Tibial artery (tissue), 4 donors: ENCODE measurements at regions not wholly inside any gene's neighbourhood (a gene's known extent, or its start where the extent isn't known, plus 50 kb on each side); places are given as distances from the start of the nearest gene placed in this dataset.

Source experiments
- DNase-seq, 2 donors: peaks; one replicate each; pipeline ENCODE4 v3.0.0-alpha.2; 2019
- H3K27ac ChIP-seq, 2 donors: fragments of 200-600 bp; sonication (generic) in 1 of 2; 1 replicate in 1 of 2; 2 replicates in 1 of 2; pipeline ENCODE4 v1.5.1; 2018 to 2019; ENCODE audit warnings: mild to moderate bottlenecking in 1 of 2
- H3K27me3 ChIP-seq, 2 donors: fragments of 200-600 bp; sonication (generic) in 1 of 2; one replicate each; pipeline versions ENCODE4 v1.5.1 to v1.6.0; 2016 to 2019
- H3K36me3 ChIP-seq, 3 donors: fragments of 200-600 bp; sonication (generic) in 2 of 3; one replicate each; pipeline ENCODE4 v1.5.1; 2016 to 2019; ENCODE audit warnings: mild to moderate bottlenecking in 2 of 3
- H3K4me1 ChIP-seq, 4 donors: fragments of 200-600 bp; sonication (generic) in 2 of 4; 1 replicate in 3 of 4; 2 replicates in 1 of 4; pipeline ENCODE4 v1.5.1; 2016 to 2019
- H3K4me3 ChIP-seq, 2 donors: fragments of 200-600 bp; sonication (generic) in 1 of 2; 1 replicate in 1 of 2; 2 replicates in 1 of 2; pipeline ENCODE4 v1.5.1; 2018 to 2019; ENCODE audit warnings: mild to moderate bottlenecking in 2 of 2
- H3K9me3 ChIP-seq, 3 donors: fragments of 200-600 bp; sonication (generic) in 1 of 3; one replicate each; pipeline ENCODE4 v1.5.1; 2016 to 2019
- intact Hi-C: fragments of 100-400 bp; cut with DNase I; formaldehyde crosslinking; loops from one replicate; pipeline ENCODE4 v1.15.0; 2023; ENCODE audit warnings: low total_unique reads
- TF ChIP-seq, protein P1 (sequence below), 2 experiments: fragments of 200-600 bp in 1 of 2; fragments of 450-650 bp in 1 of 2; IDR thresholded peaks; one replicate each; pipeline ENCODE4 v1.5.1; 2017 to 2019; ENCODE audit warnings: antibody characterized with exemption in 2 of 2, mild to moderate bottlenecking in 1 of 2, moderate library complexity in 1 of 2

DNA sequence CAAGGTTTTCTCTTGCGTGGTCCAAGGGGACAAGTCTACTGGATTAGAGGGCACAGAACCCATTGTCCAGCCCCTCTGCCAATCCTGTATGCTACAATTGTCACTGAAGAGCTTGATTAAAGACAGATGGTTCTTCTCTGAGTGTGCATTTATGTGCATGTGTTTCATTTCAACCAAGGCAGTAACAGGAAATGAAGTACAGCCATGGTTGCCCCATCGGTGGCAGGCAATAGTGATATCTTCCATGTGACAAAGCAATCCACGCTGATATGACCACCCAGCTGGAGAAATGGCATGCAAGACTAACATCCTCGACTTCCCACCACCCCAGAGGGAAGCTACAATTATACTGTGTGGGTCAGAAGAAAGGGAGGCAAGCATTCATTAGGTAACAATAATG lies 85.5 kb downstream of the UNC5CL start:
- Histone ChIP-seq H3K36me3 (no peaks in the 10 kb centered on the region), H3K4me1 (no peaks in the 10 kb centered on the region), H3K27ac (no peak overlapping the region), H3K27me3 (no peaks in the 10 kb centered on the region), H3K4me3 (no peak overlapping the region), H3K9me3 (no peaks in the 10 kb centered on the region)
- no peak for DNase-seq
- TF ChIP-seq, protein P1, sequence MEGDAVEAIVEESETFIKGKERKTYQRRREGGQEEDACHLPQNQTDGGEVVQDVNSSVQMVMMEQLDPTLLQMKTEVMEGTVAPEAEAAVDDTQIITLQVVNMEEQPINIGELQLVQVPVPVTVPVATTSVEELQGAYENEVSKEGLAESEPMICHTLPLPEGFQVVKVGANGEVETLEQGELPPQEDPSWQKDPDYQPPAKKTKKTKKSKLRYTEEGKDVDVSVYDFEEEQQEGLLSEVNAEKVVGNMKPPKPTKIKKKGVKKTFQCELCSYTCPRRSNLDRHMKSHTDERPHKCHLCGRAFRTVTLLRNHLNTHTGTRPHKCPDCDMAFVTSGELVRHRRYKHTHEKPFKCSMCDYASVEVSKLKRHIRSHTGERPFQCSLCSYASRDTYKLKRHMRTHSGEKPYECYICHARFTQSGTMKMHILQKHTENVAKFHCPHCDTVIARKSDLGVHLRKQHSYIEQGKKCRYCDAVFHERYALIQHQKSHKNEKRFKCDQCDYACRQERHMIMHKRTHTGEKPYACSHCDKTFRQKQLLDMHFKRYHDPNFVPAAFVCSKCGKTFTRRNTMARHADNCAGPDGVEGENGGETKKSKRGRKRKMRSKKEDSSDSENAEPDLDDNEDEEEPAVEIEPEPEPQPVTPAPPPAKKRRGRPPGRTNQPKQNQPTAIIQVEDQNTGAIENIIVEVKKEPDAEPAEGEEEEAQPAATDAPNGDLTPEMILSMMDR (IDR thresholded peaks at IDR 0.05): no peak
- intact Hi-C loops: no loop called here

DNA sequence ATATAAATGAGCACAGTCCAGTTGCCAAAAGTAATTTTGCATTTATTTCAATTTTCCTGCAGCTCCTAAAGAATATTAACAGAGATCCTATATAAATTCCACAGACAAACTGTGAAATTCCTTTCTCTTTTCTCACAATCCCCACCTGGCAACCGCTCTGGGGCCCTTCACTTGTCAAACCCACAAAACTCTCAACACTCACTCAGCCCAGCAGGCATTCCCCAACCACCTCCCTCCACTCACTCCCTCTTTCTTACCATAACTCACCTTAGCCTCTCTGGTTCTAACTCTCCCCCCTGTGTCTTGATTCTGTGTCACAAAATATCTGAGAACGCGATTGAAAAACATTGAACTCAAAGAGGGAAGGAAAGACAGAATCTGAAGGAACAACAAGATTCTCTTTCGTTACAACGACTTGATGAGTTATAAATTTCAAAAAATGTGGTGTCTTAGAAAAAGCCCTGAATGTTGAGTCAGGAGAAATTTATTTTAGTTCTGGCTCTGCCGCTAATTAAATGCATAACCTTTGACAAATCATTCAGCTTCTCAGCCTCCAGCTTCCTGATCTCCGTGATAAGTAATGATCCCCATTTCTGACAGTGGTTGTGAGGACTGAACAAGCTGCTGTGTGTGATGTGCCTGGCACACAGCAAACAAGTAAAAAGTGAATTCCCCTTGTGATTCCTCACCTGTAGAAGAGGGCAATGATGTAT lies 87.9 kb downstream of the UNC5CL start:
- no peaks in the 10 kb centered on the region for H3K9me3 ChIP-seq
- no peaks in the 10 kb centered on the region for H3K27me3 ChIP-seq
- no peak for DNase-seq
- TF ChIP-seq, protein P1 (IDR thresholded peaks at IDR 0.05): no peak
- H3K4me3 ChIP-seq: no peak overlapping the region
- H3K4me1 ChIP-seq: no peaks in the 10 kb centered on the region
- no peak overlapping the region for H3K27ac ChIP-seq
- no peaks in the 10 kb centered on the region for H3K36me3 ChIP-seq
- intact Hi-C loops: no loop called here

DNA sequence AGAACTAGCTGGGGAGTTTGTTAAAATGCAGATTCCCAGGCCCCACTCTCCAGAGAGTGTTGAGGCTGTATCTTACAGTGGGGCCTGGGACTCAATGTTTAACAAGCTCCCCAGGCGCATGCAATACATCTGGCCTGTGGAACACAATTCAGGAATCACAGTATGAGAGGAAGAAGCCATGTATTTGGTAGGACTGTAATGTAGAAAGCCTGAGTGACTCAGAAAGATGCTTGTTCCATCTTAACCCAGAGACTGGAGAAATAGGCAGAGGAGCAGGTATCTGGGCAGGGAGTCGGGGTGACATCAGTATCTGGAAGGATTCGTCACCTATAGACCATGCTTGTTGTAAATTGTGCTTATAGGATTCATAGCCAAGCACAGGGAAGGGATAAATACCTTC lies 90.5 kb downstream of the UNC5CL start:
- Histone ChIP-seq H3K9me3 (no peaks in the 10 kb centered on the region), H3K36me3 (no peaks in the 10 kb centered on the region), H3K4me1 (no peaks in the 10 kb centered on the region), H3K27ac (no peak overlapping the region), H3K4me3 (no peak overlapping the region), H3K27me3 (no peaks in the 10 kb centered on the region)
- TF ChIP-seq, protein P1 (IDR thresholded peaks at IDR 0.05): no peak
- DNase-seq: no peak
- intact Hi-C loops: no loop called here

DNA sequence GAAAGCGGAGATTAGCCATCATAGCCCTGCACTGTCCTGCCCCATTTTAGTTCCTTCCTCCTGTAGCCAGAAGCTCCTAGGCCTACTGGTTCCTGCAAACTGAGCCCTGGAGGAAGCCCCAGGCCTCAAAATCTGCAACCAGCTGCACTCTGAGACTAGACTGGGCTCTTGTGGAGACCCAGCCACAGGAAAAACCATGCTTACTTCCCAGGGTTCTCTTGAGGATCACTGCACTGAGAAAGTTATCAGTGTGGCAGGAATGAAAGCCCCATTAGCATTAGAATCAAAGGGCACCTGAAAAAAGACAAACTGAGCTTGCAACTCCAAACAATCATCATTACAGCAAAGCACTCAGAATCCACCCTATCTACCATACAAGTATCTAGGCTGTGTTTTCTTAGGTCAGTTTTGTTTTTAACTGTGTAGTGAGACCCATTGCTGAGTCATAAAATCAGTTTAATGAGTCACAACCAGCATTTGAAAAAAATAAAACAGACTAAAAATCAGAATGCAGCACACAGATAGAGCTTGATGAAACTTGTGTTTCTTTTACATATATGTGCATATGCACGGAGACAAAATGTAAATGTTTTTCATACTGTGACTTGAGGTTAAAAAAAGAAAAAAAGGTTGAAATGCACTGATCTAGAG lies 91.0 kb downstream of the UNC5CL start:
- H3K27ac ChIP-seq: no peak overlapping the region
- TF ChIP-seq, protein P1 (IDR thresholded peaks at IDR 0.05): no peak
- H3K9me3 ChIP-seq: no peaks in the 10 kb centered on the region
- no peaks in the 10 kb centered on the region for H3K4me1 ChIP-seq
- no peaks in the 10 kb centered on the region for H3K36me3 ChIP-seq
- no peaks in the 10 kb centered on the region for H3K27me3 ChIP-seq
- intact Hi-C loops: no loop called here
- no peak for DNase-seq
- H3K4me3 ChIP-seq: no peak overlapping the region

DNA sequence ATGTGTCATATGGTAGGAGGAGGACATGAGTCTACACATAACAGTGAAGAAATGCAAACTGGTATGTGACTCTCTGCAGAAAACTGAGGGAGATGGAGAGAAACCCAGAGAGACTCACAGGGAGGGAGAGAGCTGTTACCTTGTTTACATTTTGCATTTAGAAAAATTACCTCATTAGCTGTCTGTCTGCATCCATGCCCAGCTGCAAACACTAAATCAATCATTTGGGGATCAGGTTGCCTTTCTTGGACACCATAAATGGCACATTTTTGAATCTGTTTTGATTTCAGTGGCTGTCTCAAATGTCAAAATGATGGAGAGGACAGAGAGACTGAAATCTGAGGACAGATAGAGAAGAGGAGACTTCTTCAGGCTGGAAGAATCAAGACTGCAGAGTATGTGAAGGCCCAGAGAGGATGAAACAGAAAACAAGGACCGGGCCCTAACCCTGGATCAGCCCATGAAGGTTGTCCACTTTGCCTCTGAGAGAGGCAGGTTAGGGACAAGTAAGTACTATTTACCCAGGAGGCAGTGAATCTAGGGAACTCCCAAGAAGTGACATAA lies 92.2 kb downstream of the UNC5CL start:
- Histone ChIP-seq H3K27ac (no peak overlapping the region), H3K27me3 (no peaks in the 10 kb centered on the region), H3K9me3 (no peaks in the 10 kb centered on the region), H3K36me3 (no peaks in the 10 kb centered on the region), H3K4me1 (no peaks in the 10 kb centered on the region), H3K4me3 (no peak overlapping the region)
- DNase-seq: no peak
- TF ChIP-seq, protein P1 (IDR thresholded peaks at IDR 0.05): no peak
- intact Hi-C loops: no loop called here
